Esophagus muscularis mucosa (tissue), 4 donors: ENCODE measurements at regions not wholly inside any gene's neighbourhood (a gene's known extent, or its start where the extent isn't known, plus 50 kb on each side); places are given as distances from the start of the nearest gene placed in this dataset.

Experiments
- DNase-seq: peaks from one replicate; pipeline ENCODE4 v3.0.0-alpha.2; 2017; ENCODE audit errors: extremely low spot score
- H3K27ac ChIP-seq, 4 donors: fragments of 200-600 bp; sonication (generic); replicated peaks in 1 of 4; 1 replicate in 3 of 4; 2 replicates in 1 of 4; pipeline ENCODE4 v1.5.1; 2016 to 2019; ENCODE audit warnings: mild to moderate bottlenecking in 1 of 4
- H3K27me3 ChIP-seq, 4 donors: fragments of 200-600 bp; sonication (generic); one replicate each; pipeline versions ENCODE4 v1.5.1 to v1.6.0; 2016 to 2019
- H3K36me3 ChIP-seq, 4 donors: fragments of 200-600 bp; sonication (generic); one replicate each; pipeline ENCODE4 v1.5.1; 2016 to 2019
- H3K4me1 ChIP-seq, 4 donors: fragments of 200-600 bp; sonication (generic); one replicate each; pipeline ENCODE4 v1.5.1; 2016 to 2019
- H3K4me3 ChIP-seq, 4 donors: fragments of 200-600 bp; sonication (generic); 1 replicate in 2 of 4; 2 replicates in 2 of 4; pipeline ENCODE4 v1.5.1; 2016 to 2019; ENCODE audit warnings: mild to moderate bottlenecking in 4 of 4, moderate library complexity in 1 of 4
- H3K9me3 ChIP-seq, 4 donors: fragments of 200-600 bp; sonication (generic); 1 replicate in 3 of 4; 2 replicates in 1 of 4; pipeline ENCODE4 v1.5.1; 2016 to 2019
- EP300 ChIP-seq: sonication (generic); formaldehyde crosslinking; IDR thresholded peaks from one replicate; pipeline ENCODE4 v1.6.1; 2017; ENCODE audit warnings: antibody characterized with exemption
- POLR2A ChIP-seq: fragments of 450-650 bp; IDR thresholded peaks from one replicate; pipeline ENCODE4 v1.6.1; 2017; ENCODE audit warnings: antibody characterized with exemption, moderate library complexity, mild to moderate bottlenecking, low read depth
- POLR2AphosphoS5 ChIP-seq, 2 donors: sonication (generic); formaldehyde crosslinking; IDR thresholded peaks; one replicate each; pipeline ENCODE4 v1.6.1; 2017; ENCODE audit warnings: antibody characterized with exemption in 2 of 2
- WGBS: methylation state at CpG from one replicate; pipeline ENCODE4 v1.1.5; 2018; 5-methylcytosine and 5-hydroxymethylcytosine counted together
- intact Hi-C: fragments of 100-400 bp; cut with DNase I; formaldehyde crosslinking; loops from one replicate; pipeline ENCODE4 v1.15.1; 2023
- TF ChIP-seq, protein P1 (sequence below), 3 experiments: fragments of 200-600 bp in 2 of 3; fragments of 450-650 bp in 1 of 3; sonication (generic) in 2 of 3; IDR thresholded peaks; one replicate each; pipeline ENCODE4 v1.5.1; 2017 to 2019; ENCODE audit warnings: antibody characterized with exemption in 3 of 3, mild to moderate bottlenecking in 2 of 3, moderate library complexity in 1 of 3

DNA sequence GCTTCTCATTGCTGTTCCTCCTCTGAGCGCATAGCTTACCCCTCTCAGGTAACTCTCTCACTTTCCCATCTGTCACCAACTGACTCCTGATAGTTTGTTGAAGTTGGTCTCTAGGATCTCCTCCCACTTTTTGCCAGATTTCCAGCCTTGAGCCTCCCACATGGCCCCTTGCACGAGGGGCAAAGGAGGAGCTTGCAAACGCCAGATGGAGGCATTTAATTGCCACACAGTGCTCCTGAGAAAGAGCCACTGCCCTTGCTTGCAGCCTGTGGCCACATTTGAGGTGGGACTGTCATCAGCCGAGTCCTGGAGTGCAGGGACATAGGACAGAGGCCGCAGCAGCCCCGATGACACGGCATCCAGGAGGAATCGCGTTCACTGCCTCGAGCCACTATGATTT lies 348.7 kb downstream of the SMOC2 start:
- Histone ChIP-seq H3K9me3 (no peaks in the 10 kb centered on the region), H3K27ac (no peak overlapping the region), H3K27me3 (no peaks in the 10 kb centered on the region), H3K4me3 (no peak overlapping the region), H3K36me3 (no peaks in the 10 kb centered on the region), H3K4me1 (no peaks in the 10 kb centered on the region)
- peak; percentile 79 for DNase-seq
- 80% methylated on average over 10 of the region's 10 CpGs for WGBS
- intact Hi-C loops, result no loop called here
- TF ChIP-seq POLR2AphosphoS5 (IDR thresholded peaks at IDR 0.05) (no peak), POLR2A (no peak)

DNA sequence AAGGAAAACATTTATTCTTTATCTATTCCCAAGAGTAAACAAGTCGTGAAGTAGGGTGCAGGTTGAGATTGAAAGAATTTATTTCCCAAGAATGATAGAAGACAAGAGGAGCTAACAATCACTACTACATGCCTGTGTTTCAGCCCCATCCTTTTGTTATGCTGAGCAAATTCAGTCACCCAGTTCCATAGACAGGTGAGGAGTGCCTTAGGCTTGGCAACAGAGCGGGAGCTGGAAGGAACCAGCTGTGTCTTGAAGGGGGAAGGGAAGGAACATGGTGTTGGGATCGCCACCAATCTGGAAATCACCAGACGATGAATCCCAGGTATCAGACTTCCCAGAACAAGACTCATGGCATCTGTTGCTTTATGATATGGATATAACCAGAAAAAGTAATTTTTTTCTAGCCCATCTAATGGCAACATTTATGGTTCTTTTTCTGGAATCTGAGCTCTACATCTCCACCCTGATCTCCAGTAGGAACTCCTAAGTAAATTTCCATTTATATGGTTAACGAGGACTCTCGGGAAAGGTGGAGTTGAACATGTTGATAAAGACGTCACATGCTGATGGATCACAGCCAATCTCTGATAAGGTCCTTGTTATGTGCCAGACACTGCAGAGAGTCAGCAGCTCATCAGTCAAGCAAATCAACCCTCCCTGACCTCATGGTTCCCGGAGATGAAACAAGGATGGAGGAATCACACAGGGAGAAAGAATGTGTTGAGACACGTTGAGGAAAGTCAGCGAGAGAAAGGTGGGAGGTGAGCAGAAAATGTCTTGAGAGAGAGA lies 344.9 kb downstream of the SMOC2 start:
- Histone ChIP-seq H3K4me1 (peaks cover 0 to 22% (median 11%) of the 10 kb centered on the region in 4 donors), H3K27ac (no peak overlapping the region), H3K9me3 (no peaks in the 10 kb centered on the region), H3K27me3 (no peaks in the 10 kb centered on the region), H3K36me3 (no peaks in the 10 kb centered on the region), H3K4me3 (no peak overlapping the region)
- no peak for TF ChIP-seq EP300
- no peak for TF ChIP-seq POLR2AphosphoS5 (IDR thresholded peaks at IDR 0.05)
- TF ChIP-seq POLR2A, result no peak
- TF ChIP-seq, protein P1, sequence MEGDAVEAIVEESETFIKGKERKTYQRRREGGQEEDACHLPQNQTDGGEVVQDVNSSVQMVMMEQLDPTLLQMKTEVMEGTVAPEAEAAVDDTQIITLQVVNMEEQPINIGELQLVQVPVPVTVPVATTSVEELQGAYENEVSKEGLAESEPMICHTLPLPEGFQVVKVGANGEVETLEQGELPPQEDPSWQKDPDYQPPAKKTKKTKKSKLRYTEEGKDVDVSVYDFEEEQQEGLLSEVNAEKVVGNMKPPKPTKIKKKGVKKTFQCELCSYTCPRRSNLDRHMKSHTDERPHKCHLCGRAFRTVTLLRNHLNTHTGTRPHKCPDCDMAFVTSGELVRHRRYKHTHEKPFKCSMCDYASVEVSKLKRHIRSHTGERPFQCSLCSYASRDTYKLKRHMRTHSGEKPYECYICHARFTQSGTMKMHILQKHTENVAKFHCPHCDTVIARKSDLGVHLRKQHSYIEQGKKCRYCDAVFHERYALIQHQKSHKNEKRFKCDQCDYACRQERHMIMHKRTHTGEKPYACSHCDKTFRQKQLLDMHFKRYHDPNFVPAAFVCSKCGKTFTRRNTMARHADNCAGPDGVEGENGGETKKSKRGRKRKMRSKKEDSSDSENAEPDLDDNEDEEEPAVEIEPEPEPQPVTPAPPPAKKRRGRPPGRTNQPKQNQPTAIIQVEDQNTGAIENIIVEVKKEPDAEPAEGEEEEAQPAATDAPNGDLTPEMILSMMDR (IDR thresholded peaks at IDR 0.05), result no peak
- WGBS, result 66% methylated on average over 10 of the region's 10 CpGs
- DNase-seq, result no peak
- intact Hi-C loops, result no loop called here

DNA sequence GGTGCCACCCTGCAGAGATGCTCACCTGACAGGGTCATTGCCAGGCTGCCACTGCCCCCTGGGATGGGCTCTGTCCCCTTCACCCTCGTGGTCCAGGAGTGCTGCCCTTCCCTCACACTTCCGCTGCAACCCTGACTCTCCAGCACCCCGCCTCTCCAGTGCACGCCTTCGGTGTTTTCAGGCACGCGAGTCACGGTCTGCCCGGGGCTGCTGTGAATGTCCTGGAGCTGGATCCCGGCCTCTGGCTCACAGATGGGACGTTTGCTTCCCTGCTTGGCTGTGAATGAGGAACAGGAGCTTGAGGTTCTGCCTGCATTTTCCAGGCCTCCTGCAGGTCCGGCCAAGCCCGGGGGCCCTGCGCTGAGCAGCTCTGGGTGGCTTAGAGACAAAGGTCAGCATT lies 343.4 kb downstream of the SMOC2 start:
- peak; percentile 79 for DNase-seq
- Histone ChIP-seq H3K4me3 (no peak overlapping the region), H3K27ac (no peak overlapping the region), H3K9me3 (no peaks in the 10 kb centered on the region), H3K4me1 (peaks cover 0 to 25% (median 11%) of the 10 kb centered on the region in 4 donors), H3K36me3 (no peaks in the 10 kb centered on the region), H3K27me3 (no peaks in the 10 kb centered on the region)
- WGBS, result 81% methylated on average over 14 of the region's 14 CpGs
- no peak for TF ChIP-seq POLR2A
- no peak for TF ChIP-seq POLR2AphosphoS5 (IDR thresholded peaks at IDR 0.05)
- TF ChIP-seq EP300, result no peak
- TF ChIP-seq, protein P1 (IDR thresholded peaks at IDR 0.05), result no peak
- intact Hi-C loops, result no loop called here

DNA sequence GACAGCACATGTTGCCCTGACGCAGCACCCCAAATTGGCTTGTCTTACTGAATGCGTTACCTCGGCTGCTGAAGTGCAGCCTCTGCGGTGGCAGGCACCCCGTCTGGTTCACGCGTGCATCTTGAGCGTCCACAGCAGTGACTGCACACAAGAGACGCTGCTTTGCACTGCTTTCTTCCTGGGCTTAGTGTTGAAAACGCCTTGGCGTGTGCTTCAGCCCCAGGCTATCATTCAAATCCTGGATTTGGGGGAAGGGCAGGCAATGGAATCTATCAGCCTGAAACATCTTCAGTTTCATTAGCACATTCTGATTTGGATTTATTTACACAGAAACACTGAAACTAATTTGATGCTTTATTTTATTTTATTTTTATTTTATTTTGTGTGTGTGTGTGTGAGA lies 342.7 kb downstream of the SMOC2 start:
- DNase-seq, result peak; percentile 72
- TF ChIP-seq, protein P1 (IDR thresholded peaks at IDR 0.05), result no peak
- TF ChIP-seq POLR2A (no peak), POLR2AphosphoS5 (IDR thresholded peaks at IDR 0.05) (no peak), EP300 (no peak)
- no peak overlapping the region for H3K27ac ChIP-seq
- H3K36me3 ChIP-seq, result no peaks in the 10 kb centered on the region
- peaks cover 0 to 32% (median 14%) of the 10 kb centered on the region in 4 donors for H3K4me1 ChIP-seq
- H3K4me3 ChIP-seq, result no peak overlapping the region
- 93% methylated on average over 11 of the region's 11 CpGs for WGBS
- no peaks in the 10 kb centered on the region for H3K27me3 ChIP-seq
- intact Hi-C loops, result no loop called here
- H3K9me3 ChIP-seq, result no peaks in the 10 kb centered on the region

DNA sequence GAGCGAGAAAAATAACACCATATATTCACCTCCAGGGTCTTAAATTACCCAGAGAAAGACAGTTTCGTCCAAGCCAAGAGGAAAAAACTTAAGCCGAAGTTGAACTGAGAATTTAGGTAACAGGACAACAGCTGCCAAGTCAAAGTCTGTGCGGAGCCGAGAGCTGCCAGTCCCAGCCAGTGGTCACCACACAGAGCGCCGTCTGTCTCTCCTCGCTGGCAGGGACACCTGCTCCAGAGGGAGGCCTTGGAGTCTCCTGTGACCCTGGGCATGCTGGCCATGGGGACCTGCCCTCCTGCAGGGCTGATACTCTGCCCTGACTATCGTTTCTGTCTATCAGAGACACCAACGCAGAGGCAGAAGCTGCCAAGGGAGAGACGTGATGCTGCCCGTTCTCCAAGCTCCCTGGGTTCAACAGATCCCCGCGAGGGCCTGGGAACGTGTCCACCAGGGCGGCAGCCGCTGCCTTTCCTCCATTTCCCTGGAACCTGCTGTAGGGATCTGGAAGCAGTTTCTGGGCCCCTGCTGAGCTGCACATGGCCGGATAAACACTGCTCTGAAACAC lies 341.3 kb downstream of the SMOC2 start:
- H3K27ac ChIP-seq, result peak overlapping the region in 1 of 4 donors; percentile 28
- peaks cover 0 to 45% (median 26%) of the 10 kb centered on the region in 4 donors for H3K4me1 ChIP-seq
- no peaks in the 10 kb centered on the region for H3K9me3 ChIP-seq
- H3K4me3 ChIP-seq, result no peak overlapping the region
- H3K36me3 ChIP-seq, result no peaks in the 10 kb centered on the region
- 68% methylated on average over 12 of the region's 18 CpGs for WGBS
- intact Hi-C loops, result no loop called here
- no peaks in the 10 kb centered on the region for H3K27me3 ChIP-seq
- DNase-seq, result peak; percentile 91
- TF ChIP-seq, protein P1 (IDR thresholded peaks at IDR 0.05), result no peak
